Upper lobe of left lung (tissue), 6 donors: ENCODE measurements at regions not wholly inside any gene's neighbourhood (a gene's known extent, or its start where the extent isn't known, plus 50 kb on each side); places are given as distances from the start of the nearest gene placed in this dataset.

Experiments
- ATAC-seq, 2 donors: fragments of 200-7000 bp; cut with Tn5 transposase; one replicate each; pipeline ENCODE4 v1.9.1; 2022; ENCODE audit warnings: mild to moderate bottlenecking in 2 of 2, moderate library complexity in 2 of 2; ENCODE audit not compliant: low FRiP score in 2 of 2
- DNase-seq, 2 donors: peaks; one replicate each; pipeline ENCODE4 v3.0.0-alpha.2; 2019 to 2020
- H3K27ac ChIP-seq, 4 donors: fragments of 200-600 bp; sonication (generic); one replicate each; pipeline ENCODE4 v1.5.1; 2016 to 2019
- H3K27me3 ChIP-seq, 4 donors: fragments of 200-600 bp; sonication (generic); one replicate each; pipeline ENCODE4 v1.5.1; 2017 to 2019
- H3K36me3 ChIP-seq, 4 donors: fragments of 200-600 bp; sonication (generic); one replicate each; pipeline ENCODE4 v1.5.1; 2016 to 2019
- H3K4me1 ChIP-seq, 4 donors: fragments of 200-600 bp; sonication (generic); one replicate each; pipeline ENCODE4 v1.5.1; 2018 to 2019
- H3K4me3 ChIP-seq, 4 donors: fragments of 200-600 bp; sonication (generic); one replicate each; pipeline ENCODE4 v1.5.1; 2017 to 2019; ENCODE audit warnings: mild to moderate bottlenecking in 2 of 4, moderate library complexity in 1 of 4
- H3K9me3 ChIP-seq, 4 donors: fragments of 200-600 bp; sonication (generic); one replicate each; pipeline ENCODE4 v1.5.1; 2018 to 2019
- EP300 ChIP-seq, 4 donors: sonication (generic); formaldehyde crosslinking; IDR thresholded peaks; one replicate each; pipeline ENCODE4 v1.5.1; 2017; ENCODE audit warnings: antibody characterized with exemption in 4 of 4, control low read depth in 2 of 4
- POLR2A ChIP-seq, 4 donors: fragments of 450-650 bp; IDR thresholded peaks; one replicate each; pipeline ENCODE4 v1.5.1; 2016 to 2017; ENCODE audit warnings: antibody characterized with exemption in 4 of 4, mild to moderate bottlenecking in 2 of 4
- POLR2AphosphoS5 ChIP-seq, 2 donors: sonication (generic); formaldehyde crosslinking; IDR thresholded peaks; one replicate each; pipeline ENCODE4 v1.5.1; 2017; ENCODE audit warnings: antibody characterized with exemption in 2 of 2
- WGBS, 2 donors: methylation state at CpG; one replicate each; pipeline ENCODE4 v1.1.5; 2017 to 2018; 5-methylcytosine and 5-hydroxymethylcytosine counted together
- TF ChIP-seq, protein P1 (sequence below), 6 experiments: fragments of 450-650 bp in 4 of 6; fragments of 200-600 bp in 2 of 6; sonication (generic) in 2 of 6; IDR thresholded peaks; one replicate each; pipeline ENCODE4 v1.5.1; 2016 to 2019; ENCODE audit warnings: antibody characterized with exemption in 6 of 6
- donor health status: DM: no; HTN: no; CAD: no; lungs with moderate emphysema.
- donor health status: DM: no; HTN: yes; CAD: no; lungs with severe emphysema.

DNA sequence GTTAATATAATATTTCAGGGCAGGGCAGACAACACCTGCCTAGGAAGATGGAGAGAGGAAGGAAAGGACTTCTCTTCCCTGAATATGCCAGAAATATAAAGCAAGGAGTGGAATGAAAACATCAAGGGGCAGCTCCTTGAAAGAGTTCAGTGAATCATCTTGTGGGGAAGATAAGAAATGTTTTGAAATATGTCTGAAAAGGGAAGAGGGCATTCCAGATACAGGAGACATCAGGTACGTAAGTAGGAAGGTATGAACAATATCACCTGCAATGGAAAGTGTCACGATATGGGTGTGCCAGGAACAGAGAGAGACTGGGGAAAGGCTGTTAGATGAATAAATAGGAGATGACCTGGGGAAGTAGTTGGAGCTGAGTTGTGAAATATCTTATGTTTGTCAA, 75.8 kb upstream of the WDR72 start:
- DNase-seq (no peak), ATAC-seq (no peak)
- TF ChIP-seq EP300 (IDR thresholded peaks at IDR 0.05): no peak
- no peak for TF ChIP-seq POLR2A (IDR thresholded peaks at IDR 0.05)
- TF ChIP-seq POLR2AphosphoS5 (IDR thresholded peaks at IDR 0.05): no peak
- TF ChIP-seq, protein P1, sequence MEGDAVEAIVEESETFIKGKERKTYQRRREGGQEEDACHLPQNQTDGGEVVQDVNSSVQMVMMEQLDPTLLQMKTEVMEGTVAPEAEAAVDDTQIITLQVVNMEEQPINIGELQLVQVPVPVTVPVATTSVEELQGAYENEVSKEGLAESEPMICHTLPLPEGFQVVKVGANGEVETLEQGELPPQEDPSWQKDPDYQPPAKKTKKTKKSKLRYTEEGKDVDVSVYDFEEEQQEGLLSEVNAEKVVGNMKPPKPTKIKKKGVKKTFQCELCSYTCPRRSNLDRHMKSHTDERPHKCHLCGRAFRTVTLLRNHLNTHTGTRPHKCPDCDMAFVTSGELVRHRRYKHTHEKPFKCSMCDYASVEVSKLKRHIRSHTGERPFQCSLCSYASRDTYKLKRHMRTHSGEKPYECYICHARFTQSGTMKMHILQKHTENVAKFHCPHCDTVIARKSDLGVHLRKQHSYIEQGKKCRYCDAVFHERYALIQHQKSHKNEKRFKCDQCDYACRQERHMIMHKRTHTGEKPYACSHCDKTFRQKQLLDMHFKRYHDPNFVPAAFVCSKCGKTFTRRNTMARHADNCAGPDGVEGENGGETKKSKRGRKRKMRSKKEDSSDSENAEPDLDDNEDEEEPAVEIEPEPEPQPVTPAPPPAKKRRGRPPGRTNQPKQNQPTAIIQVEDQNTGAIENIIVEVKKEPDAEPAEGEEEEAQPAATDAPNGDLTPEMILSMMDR (IDR thresholded peaks at IDR 0.05): no peak
- 60 to 77% methylated on average over 2 of the region's 2 CpGs for WGBS, 2 donors
- H3K4me1 ChIP-seq: peaks cover 0 to 10% (median 1%) of the 10 kb centered on the region in 4 donors
- H3K4me3 ChIP-seq: no peak overlapping the region
- no peaks in the 10 kb centered on the region for H3K27me3 ChIP-seq
- H3K27ac ChIP-seq: no peak overlapping the region
- H3K36me3 ChIP-seq: no peaks in the 10 kb centered on the region
- no peaks in the 10 kb centered on the region for H3K9me3 ChIP-seq

- H3K27me3 ChIP-seq: no peaks in the 10 kb centered on the region
- H3K36me3 ChIP-seq: no peaks in the 10 kb centered on the region
- DNase-seq (no peak), ATAC-seq (no peak)
- no peak for TF ChIP-seq EP300 (IDR thresholded peaks at IDR 0.05)
- TF ChIP-seq, protein P1 (IDR thresholded peaks at IDR 0.05): no peak
- no peak for TF ChIP-seq POLR2A (IDR thresholded peaks at IDR 0.05)
- TF ChIP-seq POLR2AphosphoS5 (IDR thresholded peaks at IDR 0.05): no peak
- no peak overlapping the region for H3K27ac ChIP-seq
- WGBS, 2 donors: 65 to 79% methylated on average over 2 of the region's 2 CpGs
- H3K4me1 ChIP-seq: peaks cover 0 to 10% (median 1%) of the 10 kb centered on the region in 4 donors
- H3K9me3 ChIP-seq: no peaks in the 10 kb centered on the region
- H3K4me3 ChIP-seq: no peak overlapping the region
Measured at GRCh38 chr15:53834214-53834613, 74.8 kb upstream of the WDR72 start.

GRCh38 chr15:53833134-53833624, 73.7 kb upstream of the WDR72 start:
- peak in 1 of 2 donors; percentile 53 for ATAC-seq
- no peak for TF ChIP-seq POLR2A (IDR thresholded peaks at IDR 0.05)
- TF ChIP-seq POLR2AphosphoS5 (IDR thresholded peaks at IDR 0.05): no peak
- no peak for TF ChIP-seq EP300 (IDR thresholded peaks at IDR 0.05)
- TF ChIP-seq, protein P1 (IDR thresholded peaks at IDR 0.05): no peak
- Histone ChIP-seq H3K27me3 (no peaks in the 10 kb centered on the region), H3K4me1 (peaks cover 0 to 10% (median 1%) of the 10 kb centered on the region in 4 donors), H3K27ac (no peak overlapping the region), H3K9me3 (no peaks in the 10 kb centered on the region), H3K36me3 (no peaks in the 10 kb centered on the region), H3K4me3 (no peak overlapping the region)
- WGBS, 2 donors: 34 to 51% methylated on average over 4 of the region's 4 CpGs
- no peak for DNase-seq

- TF ChIP-seq POLR2A (IDR thresholded peaks at IDR 0.05) (no peak), POLR2AphosphoS5 (IDR thresholded peaks at IDR 0.05) (no peak), EP300 (IDR thresholded peaks at IDR 0.05) (no peak)
- TF ChIP-seq, protein P1 (IDR thresholded peaks at IDR 0.05): no peak
- Histone ChIP-seq H3K4me3 (no peak overlapping the region), H3K36me3 (no peaks in the 10 kb centered on the region), H3K4me1 (peaks cover 0 to 9% (median 1%) of the 10 kb centered on the region in 4 donors), H3K27me3 (no peaks in the 10 kb centered on the region), H3K9me3 (no peaks in the 10 kb centered on the region), H3K27ac (no peak overlapping the region)
- DNase-seq (no peak), ATAC-seq (no peak)
- 63 to 68% methylated on average over 5 of the region's 5 CpGs for WGBS, 2 donors
Measured at GRCh38 chr15:53831907-53832770, 72.7 kb upstream of the WDR72 start.
